Stomach (tissue), 4 donors: ENCODE measurements at regions not wholly inside any gene's neighbourhood (a gene's known extent, or its start where the extent isn't known, plus 50 kb on each side); places are given as distances from the start of the nearest gene placed in this dataset.
"Not testable (repeated sequence)": the region's sequence is repeated elsewhere in the genome, so short reads cannot be mapped to it uniquely, and the experiment has no call there.

Experiments
- CTCF ChIP-seq, 7 experiments: fragments of 450-650 bp in 4 of 7; fragments of 200-600 bp in 3 of 7; sonication (generic) in 3 of 7; IDR thresholded peaks; one replicate each; pipeline ENCODE4 v1.5.1; 2016 to 2019; ENCODE audit warnings: antibody characterized with exemption in 7 of 7, control low read depth in 2 of 7, mild to moderate bottlenecking in 1 of 7
- EP300 ChIP-seq: sonication (generic); formaldehyde crosslinking; IDR thresholded peaks from one replicate; pipeline ENCODE4 v1.6.1; 2017; ENCODE audit warnings: antibody characterized with exemption

- TF ChIP-seq CTCF (IDR thresholded peaks at IDR 0.05); EP300: not testable (repeated sequence)
Measured at GRCh38 chr15:24437735-24438134, 237.8 kb upstream of the NPAP1 start.
